ENCODE measurements at regions not wholly inside any gene's neighbourhood (a gene's known extent, or its start where the extent isn't known, plus 50 kb on each side); places are given as distances from the start of the nearest gene placed in this dataset.
"Not testable (repeated sequence)": the region's sequence is repeated elsewhere in the genome, so short reads cannot be mapped to it uniquely, and the experiment has no call there.

DNA sequence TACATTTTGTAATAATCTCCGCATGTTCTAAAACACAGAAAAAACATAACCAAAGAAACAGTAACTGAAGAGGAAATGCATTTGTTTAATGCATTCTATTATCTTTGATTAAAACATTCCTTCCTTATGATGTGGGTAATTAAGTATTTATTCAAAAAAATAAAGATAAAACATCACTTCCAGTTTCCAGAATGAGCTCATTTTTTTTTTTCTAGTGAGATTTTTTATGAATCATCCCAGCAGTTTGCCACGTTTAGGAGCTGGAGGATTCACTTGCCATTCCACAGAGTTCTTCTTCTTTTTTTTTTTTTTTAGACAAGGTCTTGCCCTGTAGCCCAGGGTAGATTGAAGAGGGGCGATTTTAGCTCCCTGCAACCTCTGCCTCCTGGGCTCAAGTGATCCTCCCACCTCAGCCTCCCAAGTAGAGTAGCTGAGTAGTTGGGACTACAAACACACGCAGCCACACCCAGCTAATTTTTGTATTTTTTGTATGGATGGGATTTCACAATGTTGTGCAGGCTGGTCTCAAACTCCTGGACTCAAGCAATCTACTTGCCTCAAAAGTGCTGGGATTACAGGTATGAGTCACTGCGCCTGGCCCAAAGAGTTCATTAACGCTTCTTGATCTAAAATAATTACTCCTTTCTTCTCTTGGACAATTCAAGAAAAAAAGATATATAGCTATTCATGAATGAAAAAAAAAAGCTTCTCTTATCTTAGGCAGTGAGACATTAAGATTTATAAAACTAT, 177.3 kb downstream of the DKK1 start:
- ATAC-seq (replicated peaks; ENCODE audit: extremely low read depth, poor library complexity, severe bottlenecking) = no peak
- H3K27me3 Mint-ChIP-seq = no peaks in the 10 kb centered on the region
- DNase-seq (ENCODE audit: low spot score in 2 of 2) = no peak

GRCh38 chr10:52499281-52499680, 185.2 kb downstream of the DKK1 start:
- H3K4me1 Mint-ChIP-seq = no peaks in the 10 kb centered on the region
- no peak for ATAC-seq (replicated peaks; ENCODE audit: extremely low read depth, poor library complexity, severe bottlenecking)
- H3K36me3 Mint-ChIP-seq (ENCODE audit: insufficient read depth) = no peaks in the 10 kb centered on the region
- peaks cover 15% of the 10 kb centered on the region for H3K9me3 Mint-ChIP-seq
- no peak overlapping the region for H3K27ac Mint-ChIP-seq (ENCODE audit: low read depth)
- no peak for DNase-seq (ENCODE audit: low spot score in 2 of 2)
- H3K27me3 Mint-ChIP-seq = no peaks in the 10 kb centered on the region
- no peak overlapping the region for H3K4me3 Mint-ChIP-seq

More for the DNA sequence above, 177.3 kb downstream of the DKK1 start:
- Mint-ChIP-seq H3K4me1 (no peaks in the 10 kb centered on the region), H3K27ac (ENCODE audit: low read depth) (no peak overlapping the region), H3K4me3 (no peak overlapping the region), H3K9me3 (peaks cover 18% of the 10 kb centered on the region), H3K36me3 (ENCODE audit: insufficient read depth) (no peaks in the 10 kb centered on the region)

DNA sequence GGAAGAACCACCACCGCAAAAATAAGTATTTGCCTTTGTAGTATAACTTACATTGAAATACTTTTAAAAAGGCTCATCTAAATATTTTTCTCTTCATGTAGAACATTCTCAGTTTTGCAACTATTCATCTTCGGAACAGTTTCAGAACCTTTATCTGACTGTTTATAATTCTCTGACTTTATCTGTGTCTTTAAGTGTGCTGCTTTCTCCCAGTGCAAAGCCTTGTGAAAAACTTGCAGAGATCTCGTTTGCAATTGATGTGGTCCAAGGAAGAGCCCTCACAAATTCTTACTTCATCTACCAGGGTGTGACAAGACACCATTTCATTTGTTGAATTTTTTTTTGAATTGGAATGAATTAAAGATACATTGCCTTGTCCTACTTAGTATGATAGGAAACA, 186.4 kb downstream of the DKK1 start:
- no peak overlapping the region for H3K4me3 Mint-ChIP-seq
- H3K27me3 Mint-ChIP-seq = no peaks in the 10 kb centered on the region
- no peaks in the 10 kb centered on the region for H3K36me3 Mint-ChIP-seq (ENCODE audit: insufficient read depth)
- no peaks in the 10 kb centered on the region for H3K4me1 Mint-ChIP-seq
- DNase-seq (ENCODE audit: low spot score in 2 of 2) = no peak
- H3K27ac Mint-ChIP-seq (ENCODE audit: low read depth) = no peak overlapping the region
- peaks cover 21% of the 10 kb centered on the region for H3K9me3 Mint-ChIP-seq
- ATAC-seq (replicated peaks; ENCODE audit: extremely low read depth, poor library complexity, severe bottlenecking) = no peak

DNA sequence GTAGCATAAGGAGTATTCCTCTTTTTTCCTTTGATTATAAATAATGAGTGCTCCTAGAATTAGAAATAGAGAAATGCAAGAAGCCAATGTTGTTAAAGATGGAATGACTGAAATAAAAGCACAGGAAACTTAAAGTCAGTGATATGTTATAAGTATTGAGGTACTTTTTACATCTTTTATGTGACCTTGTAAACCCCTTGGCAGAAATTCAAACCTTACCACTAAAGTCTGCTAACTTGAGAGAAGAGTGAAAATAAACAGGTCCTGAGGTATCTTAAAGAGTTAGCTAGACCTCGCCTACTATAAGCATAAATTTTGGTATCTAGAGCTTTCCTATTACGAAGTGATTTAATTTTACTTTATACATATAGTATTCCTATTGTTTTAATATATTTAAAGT, 188.2 kb downstream of the DKK1 start:
- ATAC-seq (replicated peaks; ENCODE audit: extremely low read depth, poor library complexity, severe bottlenecking) (no peak), DNase-seq (ENCODE audit: low spot score in 2 of 2) (no peak)
- H3K27me3 Mint-ChIP-seq = no peaks in the 10 kb centered on the region
- no peak overlapping the region for H3K27ac Mint-ChIP-seq (ENCODE audit: low read depth)
- no peaks in the 10 kb centered on the region for H3K4me1 Mint-ChIP-seq
- H3K4me3 Mint-ChIP-seq = no peak overlapping the region
- H3K36me3 Mint-ChIP-seq (ENCODE audit: insufficient read depth) = no peaks in the 10 kb centered on the region
- H3K9me3 Mint-ChIP-seq = peaks cover 10% of the 10 kb centered on the region

- not testable (repeated sequence) for ATAC-seq (replicated peaks; ENCODE audit: extremely low read depth, poor library complexity, severe bottlenecking); DNase-seq (ENCODE audit: low spot score in 2 of 2); H3K27me3 Mint-ChIP-seq; H3K4me1 Mint-ChIP-seq; H3K36me3 Mint-ChIP-seq (ENCODE audit: insufficient read depth); H3K4me3 Mint-ChIP-seq; H3K27ac Mint-ChIP-seq (ENCODE audit: low read depth)
- peaks cover 10% of the 10 kb centered on the region for H3K9me3 Mint-ChIP-seq
Measured at GRCh38 chr10:52505341-52505740, 191.3 kb downstream of the DKK1 start.

DNA sequence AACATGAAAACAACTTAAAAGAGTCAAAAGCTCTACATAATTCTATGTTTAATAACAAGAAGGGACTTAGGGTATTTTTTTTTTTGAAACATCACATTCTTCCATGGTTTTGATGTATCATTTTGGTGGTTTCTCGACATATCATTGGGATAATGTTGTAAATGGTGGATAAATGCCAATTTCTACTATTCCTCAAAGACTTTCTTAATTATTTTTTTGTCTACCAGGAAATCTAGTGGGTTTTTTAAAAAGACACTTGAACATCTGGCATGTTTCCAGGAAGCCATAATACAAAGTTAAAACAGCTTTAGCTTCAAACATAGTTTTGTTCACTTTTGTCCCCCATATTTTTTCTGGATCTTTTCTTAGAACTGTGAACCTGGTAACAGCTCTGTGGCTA, 200.4 kb downstream of the DKK1 start:
- Mint-ChIP-seq H3K4me3 (no peak overlapping the region), H3K27me3 (no peaks in the 10 kb centered on the region), H3K4me1 (no peaks in the 10 kb centered on the region), H3K9me3 (peaks cover 17% of the 10 kb centered on the region), H3K27ac (ENCODE audit: low read depth) (no peak overlapping the region), H3K36me3 (ENCODE audit: insufficient read depth) (no peaks in the 10 kb centered on the region)
- DNase-seq (ENCODE audit: low spot score in 2 of 2) (no peak), ATAC-seq (replicated peaks; ENCODE audit: extremely low read depth, poor library complexity, severe bottlenecking) (no peak)

DNA sequence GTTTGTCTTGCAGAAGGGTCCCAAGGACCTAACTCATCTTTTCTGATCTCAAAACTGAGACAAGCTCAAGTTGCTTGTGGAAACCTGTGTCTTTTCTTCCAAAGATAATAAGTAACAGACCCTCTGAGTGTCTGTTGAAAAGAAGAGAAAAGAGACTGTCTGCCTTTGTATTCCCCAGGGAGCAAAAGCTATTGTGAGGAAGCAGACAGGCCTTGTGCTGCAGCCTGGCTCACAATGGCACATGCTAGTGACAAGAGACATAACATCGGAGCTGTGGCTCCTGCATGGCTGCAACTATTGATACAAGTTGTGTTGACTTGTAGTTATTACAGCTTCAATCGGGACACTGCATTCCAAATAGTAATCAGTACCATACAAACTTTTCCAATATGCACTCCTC, 202.9 kb downstream of the DKK1 start:
- Mint-ChIP-seq H3K27me3 (no peaks in the 10 kb centered on the region), H3K27ac (ENCODE audit: low read depth) (no peak overlapping the region), H3K4me3 (no peak overlapping the region), H3K4me1 (no peaks in the 10 kb centered on the region), H3K36me3 (ENCODE audit: insufficient read depth) (no peaks in the 10 kb centered on the region), H3K9me3 (peaks cover 18% of the 10 kb centered on the region)
- no peak for ATAC-seq (replicated peaks; ENCODE audit: extremely low read depth, poor library complexity, severe bottlenecking)
- no peak for DNase-seq (ENCODE audit: low spot score in 2 of 2)

GRCh38 chr10:52523696-52524095, 209.6 kb downstream of the DKK1 start:
- no peaks in the 10 kb centered on the region for H3K27me3 Mint-ChIP-seq
- ATAC-seq (replicated peaks; ENCODE audit: extremely low read depth, poor library complexity, severe bottlenecking) = no peak
- no peaks in the 10 kb centered on the region for H3K4me1 Mint-ChIP-seq
- H3K9me3 Mint-ChIP-seq = peaks cover 19% of the 10 kb centered on the region
- no peaks in the 10 kb centered on the region for H3K36me3 Mint-ChIP-seq (ENCODE audit: insufficient read depth)
- no peak for DNase-seq (ENCODE audit: low spot score in 2 of 2)
- H3K4me3 Mint-ChIP-seq = no peak overlapping the region
- H3K27ac Mint-ChIP-seq (ENCODE audit: low read depth) = no peak overlapping the region

DNA sequence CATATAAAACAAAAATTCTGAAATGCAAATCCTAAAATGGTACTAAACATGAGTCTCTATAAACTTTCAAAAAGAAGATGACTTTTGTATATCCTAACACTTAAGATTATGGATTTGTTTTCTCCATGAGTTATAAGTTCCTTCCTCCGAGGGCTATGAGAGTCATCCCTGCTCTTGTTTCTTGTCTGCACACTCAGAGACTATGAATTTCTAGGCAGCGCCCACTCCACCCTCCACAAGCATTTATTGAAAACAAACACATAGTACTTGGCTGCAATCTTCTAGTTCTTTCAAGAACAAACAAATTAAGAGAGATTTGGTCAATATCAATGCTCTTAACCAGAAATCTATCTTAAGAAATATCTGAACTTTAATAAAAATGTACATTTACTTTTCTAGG, 211.7 kb downstream of the DKK1 start:
- Mint-ChIP-seq H3K4me3 (no peak overlapping the region), H3K4me1 (no peaks in the 10 kb centered on the region), H3K27ac (ENCODE audit: low read depth) (no peak overlapping the region), H3K27me3 (no peaks in the 10 kb centered on the region), H3K9me3 (peaks cover 28% of the 10 kb centered on the region), H3K36me3 (ENCODE audit: insufficient read depth) (no peaks in the 10 kb centered on the region)
- no peak for ATAC-seq (replicated peaks; ENCODE audit: extremely low read depth, poor library complexity, severe bottlenecking)
- no peak for DNase-seq (ENCODE audit: low spot score in 2 of 2)

- no peak overlapping the region for H3K4me3 Mint-ChIP-seq
- H3K27ac Mint-ChIP-seq (ENCODE audit: low read depth) = no peak overlapping the region
- no peak for DNase-seq (ENCODE audit: low spot score in 2 of 2)
- no peaks in the 10 kb centered on the region for H3K4me1 Mint-ChIP-seq
- no peak for ATAC-seq (replicated peaks; ENCODE audit: extremely low read depth, poor library complexity, severe bottlenecking)
- no peaks in the 10 kb centered on the region for H3K27me3 Mint-ChIP-seq
- peaks cover 22% of the 10 kb centered on the region for H3K9me3 Mint-ChIP-seq
- H3K36me3 Mint-ChIP-seq (ENCODE audit: insufficient read depth) = no peaks in the 10 kb centered on the region
Measured at GRCh38 chr10:52526251-52526823, 212.3 kb downstream of the DKK1 start.

DNA sequence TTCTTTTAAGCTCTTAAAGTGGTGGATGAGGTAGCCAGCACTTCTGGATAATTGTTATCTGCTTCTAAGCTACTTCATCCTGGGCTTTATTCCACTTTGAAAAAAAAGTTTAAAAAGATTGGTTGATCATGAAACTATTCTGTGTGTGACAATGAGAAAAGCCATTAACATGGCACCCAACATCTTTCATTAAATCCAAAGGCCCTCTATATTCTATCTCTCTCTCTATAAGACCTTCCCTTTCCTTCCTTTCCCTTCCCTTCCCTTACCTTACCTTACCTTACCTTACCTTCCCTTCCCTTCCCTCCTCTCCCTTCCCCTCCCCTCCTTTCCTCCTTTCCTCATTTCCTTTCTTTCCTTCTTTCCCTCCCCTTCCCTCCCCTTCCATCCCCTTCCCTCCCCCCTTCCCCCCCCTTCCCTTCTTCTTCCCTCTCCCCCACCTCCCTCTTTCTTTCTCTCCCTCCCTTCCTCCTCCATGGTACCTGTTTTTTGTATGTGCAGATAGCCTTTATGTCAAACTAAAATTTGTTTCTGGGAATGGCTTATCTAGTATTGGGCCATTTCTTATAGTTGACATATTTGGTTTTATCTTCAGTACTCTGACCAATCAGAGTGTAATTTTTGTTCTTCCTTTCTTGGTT, 218.7 kb downstream of the DKK1 start:
- Mint-ChIP-seq H3K27ac (ENCODE audit: low read depth) (no peak overlapping the region), H3K4me3 (no peak overlapping the region), H3K4me1 (no peaks in the 10 kb centered on the region), H3K9me3 (peaks cover 29% of the 10 kb centered on the region), H3K36me3 (ENCODE audit: insufficient read depth) (no peaks in the 10 kb centered on the region), H3K27me3 (no peaks in the 10 kb centered on the region)
- DNase-seq (ENCODE audit: low spot score in 2 of 2) (no peak), ATAC-seq (replicated peaks; ENCODE audit: extremely low read depth, poor library complexity, severe bottlenecking) (no peak)

- H3K9me3 Mint-ChIP-seq = peaks cover 28% of the 10 kb centered on the region
- no peaks in the 10 kb centered on the region for H3K4me1 Mint-ChIP-seq
- no peak for ATAC-seq (replicated peaks; ENCODE audit: extremely low read depth, poor library complexity, severe bottlenecking)
- DNase-seq (ENCODE audit: low spot score in 2 of 2) = no peak
- H3K27ac Mint-ChIP-seq (ENCODE audit: low read depth) = no peak overlapping the region
- H3K27me3 Mint-ChIP-seq = no peaks in the 10 kb centered on the region
- no peak overlapping the region for H3K4me3 Mint-ChIP-seq
- H3K36me3 Mint-ChIP-seq (ENCODE audit: insufficient read depth) = no peaks in the 10 kb centered on the region
Measured at GRCh38 chr10:52533986-52534385, 219.9 kb downstream of the DKK1 start.

GRCh38 chr10:52539463-52539862, 225.4 kb downstream of the DKK1 start:
- Mint-ChIP-seq H3K4me3 (no peak overlapping the region), H3K9me3 (peaks cover 36% of the 10 kb centered on the region), H3K27ac (ENCODE audit: low read depth) (no peak overlapping the region), H3K36me3 (ENCODE audit: insufficient read depth) (no peaks in the 10 kb centered on the region), H3K4me1 (no peaks in the 10 kb centered on the region), H3K27me3 (no peaks in the 10 kb centered on the region)
- DNase-seq (ENCODE audit: low spot score in 2 of 2) (no peak), ATAC-seq (replicated peaks; ENCODE audit: extremely low read depth, poor library complexity, severe bottlenecking) (no peak)

Data from central memory CD8-positive, alpha-beta T cell (primary cell).